Loucy (cell line): ENCODE measurements at regions not wholly inside any gene's neighbourhood (a gene's known extent, or its start where the extent isn't known, plus 50 kb on each side); places are given as distances from the start of the nearest gene placed in this dataset.

Experiments
- H2AFZ ChIP-seq: fragments of 200-600 bp; sonication (generic); 2 replicates; pipeline ENCODE4 v1.6.0; 2016; ENCODE audit warnings: antibody characterized with exemption, mild to moderate bottlenecking, low read length, moderate library complexity
- H3F3A ChIP-seq: fragments of 200-600 bp; 2 replicates; pipeline ENCODE4 v1.6.0; 2016; ENCODE audit warnings: antibody characterized with exemption, low read depth, mild to moderate bottlenecking
- H3K27me3 ChIP-seq: fragments of 200-600 bp; sonication (generic); 2 replicates; pipeline ENCODE4 v1.6.1; 2014; ENCODE audit warnings: low read length, mild to moderate bottlenecking; ENCODE audit not compliant: insufficient read depth, poor library complexity, severe bottlenecking
- H3K36me3 ChIP-seq: fragments of 200-600 bp; sonication (generic); 2 replicates; pipeline ENCODE4 v1.6.1; 2016; ENCODE audit warnings: low read length; ENCODE audit not compliant: insufficient read depth
- H3K4me1 ChIP-seq: fragments of 200-600 bp; sonication (generic); 2 replicates; pipeline ENCODE4 v1.5.1; 2014; ENCODE audit warnings: low read length, mild to moderate bottlenecking; ENCODE audit not compliant: insufficient read depth, poor library complexity, severe bottlenecking
- H3K4me2 ChIP-seq: fragments of 200-600 bp; sonication (generic); 2 replicates; pipeline ENCODE4 v1.6.0; 2014; ENCODE audit warnings: antibody characterized with exemption, low read length, low read depth, mild to moderate bottlenecking; ENCODE audit not compliant: poor library complexity, severe bottlenecking
- H3K4me3 ChIP-seq: fragments of 200-600 bp; sonication (generic); 2 replicates; pipeline ENCODE4 v1.5.1; 2014; ENCODE audit warnings: low read length, mild to moderate bottlenecking, mixed read lengths; ENCODE audit not compliant: poor library complexity, severe bottlenecking
- H3K79me2 ChIP-seq: fragments of 200-600 bp; sonication (generic); 2 replicates; pipeline ENCODE4 v1.6.1; 2014; ENCODE audit warnings: low read length; ENCODE audit not compliant: insufficient read depth
- H3K9ac ChIP-seq: fragments of 200-600 bp; sonication (generic); 2 replicates; pipeline ENCODE4 v1.6.0; 2014; ENCODE audit warnings: mild to moderate bottlenecking, low read depth, low read length, moderate library complexity; ENCODE audit not compliant: poor library complexity, severe bottlenecking
- H3K9me2 ChIP-seq: fragments of 200-600 bp; sonication (generic); replicated peaks from 2 replicates; pipeline ENCODE4 v1.6.1; 2016; ENCODE audit warnings: low read depth, low read length, mixed read lengths
- H3K9me3 ChIP-seq: fragments of 200-600 bp; sonication (generic); 2 replicates; pipeline ENCODE4 v1.6.1; 2014; ENCODE audit warnings: mild to moderate bottlenecking, antibody characterized with exemption, low read length, low read depth; ENCODE audit not compliant: insufficient read depth
- H4K20me1 ChIP-seq: fragments of 200-600 bp; sonication (generic); 2 replicates; pipeline ENCODE4 v1.6.0; 2014; ENCODE audit warnings: antibody characterized with exemption, low read length, mild to moderate bottlenecking; ENCODE audit not compliant: insufficient read depth, poor library complexity, severe bottlenecking
- CTCF ChIP-seq: fragments of 200-600 bp; sonication (generic); conservative IDR thresholded peaks from 2 replicates; pipeline ENCODE4 v1.5.1; 2014; ENCODE audit warnings: mild to moderate bottlenecking, antibody characterized with exemption, low read length
- EZH2phosphoT487 ChIP-seq: fragments of 200-600 bp; IDR thresholded peaks from 2 replicates; pipeline ENCODE4 v1.6.1; 2018; ENCODE audit warnings: antibody characterized with exemption, mild to moderate bottlenecking, moderate library complexity, borderline replicate concordance

- no peaks in the 10 kb centered on the region for H3F3A ChIP-seq
- H3K9me2 ChIP-seq, result no peaks in the 10 kb centered on the region
- H4K20me1 ChIP-seq, result no peaks in the 10 kb centered on the region
- H3K4me1 ChIP-seq, result no peaks in the 10 kb centered on the region
- H3K79me2 ChIP-seq, result no peaks in the 10 kb centered on the region
- no peaks in the 10 kb centered on the region for H3K9me3 ChIP-seq
- no peaks in the 10 kb centered on the region for H3K27me3 ChIP-seq
- H3K36me3 ChIP-seq, result no peaks in the 10 kb centered on the region
- H3K4me2 ChIP-seq, result no peak overlapping the region
- H2AFZ ChIP-seq, result no peak overlapping the region
- no peak overlapping the region for H3K9ac ChIP-seq
- no peak overlapping the region for H3K4me3 ChIP-seq
- TF ChIP-seq CTCF (no peak), EZH2phosphoT487 (no peak)
Observed at GRCh38 chr9:88706193-88707113, 171.5 kb downstream of the NXNL2 start.

- Histone ChIP-seq H3K36me3 (no peaks in the 10 kb centered on the region), H3F3A (no peaks in the 10 kb centered on the region), H3K9me3 (no peaks in the 10 kb centered on the region), H3K4me1 (no peaks in the 10 kb centered on the region), H2AFZ (no peak overlapping the region), H3K27me3 (no peaks in the 10 kb centered on the region), H3K4me2 (no peak overlapping the region), H3K79me2 (no peaks in the 10 kb centered on the region), H3K9ac (no peak overlapping the region), H3K9me2 (no peaks in the 10 kb centered on the region), H4K20me1 (no peaks in the 10 kb centered on the region), H3K4me3 (no peak overlapping the region)
- TF ChIP-seq CTCF (no peak), EZH2phosphoT487 (no peak)
Observed at GRCh38 chr9:88710449-88710848, 175.5 kb downstream of the NXNL2 start.

GRCh38 chr9:88711719-88712118, 176.7 kb downstream of the NXNL2 start:
- TF ChIP-seq EZH2phosphoT487, result no peak
- TF ChIP-seq CTCF, result no peak
- no peaks in the 10 kb centered on the region for H4K20me1 ChIP-seq
- no peaks in the 10 kb centered on the region for H3K27me3 ChIP-seq
- H3K4me2 ChIP-seq, result no peak overlapping the region
- H3K4me1 ChIP-seq, result no peaks in the 10 kb centered on the region
- no peak overlapping the region for H2AFZ ChIP-seq
- H3F3A ChIP-seq, result no peaks in the 10 kb centered on the region
- H3K9ac ChIP-seq, result no peak overlapping the region
- no peaks in the 10 kb centered on the region for H3K36me3 ChIP-seq
- no peaks in the 10 kb centered on the region; the same call in 1 of the 2 replicates for H3K9me3 ChIP-seq
- no peaks in the 10 kb centered on the region for H3K9me2 ChIP-seq
- H3K4me3 ChIP-seq, result no peak overlapping the region
- H3K79me2 ChIP-seq, result no peaks in the 10 kb centered on the region
